Spleen (tissue), 11 donors: ENCODE measurements at regions not wholly inside any gene's neighbourhood (a gene's known extent, or its start where the extent isn't known, plus 50 kb on each side); places are given as distances from the start of the nearest gene placed in this dataset.

ENCODE experiments used
- DNase-seq: peaks from one replicate; pipeline ENCODE4 v3.0.0-alpha.2; 2020
- H3K27ac ChIP-seq, 8 donors: fragments of 200-600 bp; sonication (generic) in 7 of 8; 1 replicate in 4 of 8; 2 replicates in 4 of 8; pipeline versions ENCODE4 v1.5.0 to v1.8.0; 2016 to 2021; ENCODE audit warnings: inconsistent platforms in 4 of 8, mild to moderate bottlenecking in 4 of 8, moderate library complexity in 1 of 8
- H3K27me3 ChIP-seq, 7 donors: fragments of 200-600 bp; sonication (generic) in 6 of 7; replicated peaks in 1 of 7; 1 replicate in 4 of 7; 2 replicates in 3 of 7; pipeline versions ENCODE4 v1.5.0 to v1.8.0; 2016 to 2021; ENCODE audit warnings: inconsistent platforms in 3 of 7, mild to moderate bottlenecking in 1 of 7
- H3K36me3 ChIP-seq, 6 donors: fragments of 200-600 bp; sonication (generic) in 5 of 6; 1 replicate in 4 of 6; 2 replicates in 2 of 6; pipeline versions ENCODE4 v1.5.0 to v1.8.0; 2016 to 2021; ENCODE audit warnings: inconsistent platforms in 2 of 6
- H3K4me1 ChIP-seq, 6 donors: fragments of 200-600 bp; sonication (generic) in 5 of 6; 1 replicate in 3 of 6; 2 replicates in 3 of 6; pipeline versions ENCODE4 v1.5.0 to v1.8.0; 2016 to 2021; ENCODE audit warnings: inconsistent platforms in 3 of 6
- H3K4me3 ChIP-seq, 8 donors: fragments of 200-600 bp; sonication (generic) in 7 of 8; 1 replicate in 4 of 8; 2 replicates in 4 of 8; pipeline versions ENCODE4 v1.5.0 to v1.8.0; 2016 to 2021; ENCODE audit warnings: inconsistent platforms in 4 of 8, mild to moderate bottlenecking in 4 of 8, moderate library complexity in 2 of 8
- H3K9me3 ChIP-seq, 8 donors: fragments of 200-600 bp; sonication (generic) in 7 of 8; 1 replicate in 4 of 8; 2 replicates in 4 of 8; pipeline versions ENCODE4 v1.5.0 to v1.8.0; 2016 to 2021; ENCODE audit warnings: inconsistent platforms in 4 of 8
- CTCF ChIP-seq, 11 experiments: fragments of 200-600 bp in 7 of 11; fragments of 450-650 bp in 4 of 11; sonication (generic) in 4 of 11; IDR thresholded peaks in 8 of 11; conservative IDR thresholded peaks in 3 of 11; 1 replicate in 7 of 11; 2 replicates in 4 of 11; pipeline versions ENCODE4 v1.4.0 to v1.8.0; 2016 to 2021; ENCODE audit warnings: antibody characterized with exemption in 11 of 11, inconsistent platforms in 4 of 11, mild to moderate bottlenecking in 1 of 11
- POLR2A ChIP-seq, 3 donors: fragments of 450-650 bp; IDR thresholded peaks; one replicate each; pipeline ENCODE4 v1.5.1; 2017; ENCODE audit warnings: antibody characterized with exemption in 3 of 3, mild to moderate bottlenecking in 1 of 3
- POLR2AphosphoS5 ChIP-seq, 3 donors: sonication (generic); formaldehyde crosslinking; IDR thresholded peaks; one replicate each; pipeline ENCODE4 v1.5.1; 2017; ENCODE audit warnings: antibody characterized with exemption in 3 of 3
- WGBS, 5 donors: extraction: QIAGEN DNeasy Blood & Tissue Kit in 3 of 5; methylation state at CpG; one replicate each; pipeline versions ENCODE4 v1.1.5 to v1.1.7; 2013 to 2018; 5-methylcytosine and 5-hydroxymethylcytosine counted together
- intact Hi-C: fragments of 100-400 bp; cut with DNase I; formaldehyde crosslinking; loops from one replicate; pipeline ENCODE4 v1.15.0; 2023; ENCODE audit warnings: low total_unique reads
- donor health status: healthy with polysubstance abuse.
- donor health status: DM: no; HTN: no; CAD: no; lungs with moderate emphysema.
- donor health status: DM: no; HTN: no; CAD: no.
- donor health status: Bipolar disorder and iron deficiency.
- donor health status: healthy.
- donor health status: DM: no; HTN: no; CAD: no.
- donor health status: DM: yes; HTN: yes; CAD: no.

GRCh38 chr2:217396165-217396564, 536.3 kb upstream of the TNP1 start:
- 61 to 88% (median 82%) methylated on average over 2 of the region's 2 CpGs for WGBS, 5 donors
- H3K36me3 ChIP-seq, result no peaks in the 10 kb centered on the region
- H3K9me3 ChIP-seq, result peaks cover 0 to 12% (median 7%) of the 10 kb centered on the region in 8 donors
- DNase-seq, result no peak
- H3K4me3 ChIP-seq, result no peak overlapping the region
- TF ChIP-seq POLR2AphosphoS5 (IDR thresholded peaks at IDR 0.05) (no peak), CTCF (IDR thresholded peaks at IDR 0.05 in 8 of 11, conservative IDR thresholded peaks at IDR 0.05 in 3 of 11) (no peak), POLR2A (IDR thresholded peaks at IDR 0.05) (no peak)
- H3K27me3 ChIP-seq, result no peaks in the 10 kb centered on the region
- peak overlapping the region in 1 of 8 donors; percentile 3 for H3K27ac ChIP-seq
- intact Hi-C loops, result no loop called here
- H3K4me1 ChIP-seq, result peaks cover 0 to 19% (median 6%) of the 10 kb centered on the region in 6 donors

- H3K27ac ChIP-seq, result no peak overlapping the region
- intact Hi-C loops, result no loop called here
- no peaks in the 10 kb centered on the region for H3K36me3 ChIP-seq
- DNase-seq, result no peak
- WGBS, 5 donors, result 84 to 91% (median 87%) methylated on average over 8 of the region's 8 CpGs
- H3K9me3 ChIP-seq, result peaks cover 0 to 25% (median 20%) of the 10 kb centered on the region in 8 donors
- no peaks in the 10 kb centered on the region for H3K27me3 ChIP-seq
- H3K4me3 ChIP-seq, result no peak overlapping the region
- TF ChIP-seq POLR2AphosphoS5 (IDR thresholded peaks at IDR 0.05) (no peak), POLR2A (IDR thresholded peaks at IDR 0.05) (no peak), CTCF (IDR thresholded peaks at IDR 0.05 in 8 of 11, conservative IDR thresholded peaks at IDR 0.05 in 3 of 11) (no peak)
- H3K4me1 ChIP-seq, result peaks cover 0 to 19% (median 6%) of the 10 kb centered on the region in 6 donors
Observed at GRCh38 chr2:217394510-217395351, 534.9 kb upstream of the TNP1 start.

GRCh38 chr2:217393585-217394032, 533.7 kb upstream of the TNP1 start:
- Histone ChIP-seq H3K27me3 (no peaks in the 10 kb centered on the region), H3K4me3 (no peak overlapping the region), H3K9me3 (peaks cover 0 to 25% (median 20%) of the 10 kb centered on the region in 8 donors), H3K27ac (no peak overlapping the region), H3K4me1 (peaks cover 0 to 13% (median 1%) of the 10 kb centered on the region in 6 donors), H3K36me3 (no peaks in the 10 kb centered on the region)
- intact Hi-C loops, result no loop called here
- 69 to 84% (median 76%) methylated on average over 4 of the region's 4 CpGs for WGBS, 5 donors
- TF ChIP-seq POLR2A (IDR thresholded peaks at IDR 0.05) (no peak), POLR2AphosphoS5 (IDR thresholded peaks at IDR 0.05) (peak in 1 of 3 donors; percentile 35), CTCF (IDR thresholded peaks at IDR 0.05 in 8 of 11, conservative IDR thresholded peaks at IDR 0.05 in 3 of 11) (no peak)
- no peak for DNase-seq

GRCh38 chr2:217392930-217393584, 533.2 kb upstream of the TNP1 start:
- 75 to 91% (median 86%) methylated on average over 5 of the region's 5 CpGs for WGBS, 5 donors

More at GRCh38 chr2:217392930-217393584, 533.2 kb upstream of the TNP1 start:
- intact Hi-C loops, result no loop called here
- no peak overlapping the region for H3K27ac ChIP-seq
- H3K9me3 ChIP-seq, result peaks cover 0 to 25% (median 20%) of the 10 kb centered on the region in 8 donors
- no peak for TF ChIP-seq CTCF (IDR thresholded peaks at IDR 0.05 in 8 of 11, conservative IDR thresholded peaks at IDR 0.05 in 3 of 11)
- TF ChIP-seq POLR2A (IDR thresholded peaks at IDR 0.05), result no peak
- no peak for TF ChIP-seq POLR2AphosphoS5 (IDR thresholded peaks at IDR 0.05)
- no peak for DNase-seq
- no peaks in the 10 kb centered on the region for H3K36me3 ChIP-seq
- peaks cover 0 to 9% (median 0%) of the 10 kb centered on the region in 6 donors for H3K4me1 ChIP-seq
- H3K27me3 ChIP-seq, result no peaks in the 10 kb centered on the region
- H3K4me3 ChIP-seq, result no peak overlapping the region
